Smooth muscle cell (in vitro differentiated cells): ENCODE measurements at regions not wholly inside any gene's neighbourhood (a gene's known extent, or its start where the extent isn't known, plus 50 kb on each side); places are given as distances from the start of the nearest gene placed in this dataset.
A peak's percentile ranks its signal among the peaks of the same experiment; 100 is the strongest.

ENCODE experiments used
- DNase-seq: peaks from one replicate; lab custom pipeline; 2025; ENCODE audit not compliant: unreplicated experiment; lab: John Stamatoyannopoulos, UW
- H2AFZ ChIP-seq: fragments of 200-600 bp; sonication (generic); 2 replicates; pipeline ENCODE4 v1.6.0; 2016; ENCODE audit warnings: antibody characterized with exemption, low read depth, mild to moderate bottlenecking
- H3F3A ChIP-seq: fragments of 200-600 bp; sonication (generic); 2 replicates; pipeline ENCODE4 v1.6.0; 2017; ENCODE audit warnings: antibody characterized with exemption, low read depth
- H3K27ac ChIP-seq: fragments of 200-600 bp; sonication (generic); 2 replicates; pipeline ENCODE4 v1.5.1; 2016; ENCODE audit warnings: low read depth, mild to moderate bottlenecking
- H3K27me3 ChIP-seq: fragments of 200-600 bp; sonication (generic); 2 replicates; pipeline ENCODE4 v1.6.1; 2016; ENCODE audit warnings: low read depth, mild to moderate bottlenecking
- H3K36me3 ChIP-seq: fragments of 200-600 bp; sonication (generic); 2 replicates; pipeline ENCODE4 v1.5.1; 2016; ENCODE audit warnings: low read depth
- H3K4me1 ChIP-seq: fragments of 200-600 bp; sonication (generic); 2 replicates; pipeline ENCODE4 v1.5.1; 2016; ENCODE audit warnings: low read depth
- H3K4me2 ChIP-seq: fragments of 200-600 bp; sonication (generic); 2 replicates; pipeline ENCODE4 v1.6.0; 2016; ENCODE audit warnings: mild to moderate bottlenecking
- H3K4me3 ChIP-seq: fragments of 200-600 bp; sonication (generic); 2 replicates; pipeline ENCODE4 v1.5.1; 2016; ENCODE audit warnings: mild to moderate bottlenecking
- H3K79me2 ChIP-seq: fragments of 200-600 bp; sonication (generic); 2 replicates; pipeline ENCODE4 v1.6.0; 2016; ENCODE audit warnings: low read depth, mild to moderate bottlenecking
- H3K9ac ChIP-seq: fragments of 200-600 bp; sonication (generic); 2 replicates; pipeline ENCODE4 v1.6.0; 2016; ENCODE audit warnings: low read depth
- H3K9me3 ChIP-seq: fragments of 200-600 bp; sonication (generic); replicated peaks from 2 replicates; pipeline ENCODE4 v1.5.1; 2016; ENCODE audit warnings: low read depth
- H4K20me1 ChIP-seq: fragments of 200-600 bp; sonication (generic); 2 replicates; pipeline ENCODE4 v1.6.0; 2016; ENCODE audit warnings: low read depth
- WGBS: methylation state at CpG from one replicate; pipeline ENCODE4 v1.1.7; 2016; ENCODE audit warnings: low lambda C conversion rate; 5-methylcytosine and 5-hydroxymethylcytosine counted together
- TF ChIP-seq, protein P1 (sequence below): fragments of 200-600 bp; sonication (generic); IDR thresholded peaks from 2 replicates; pipeline ENCODE4 v1.5.1; 2017; ENCODE audit warnings: borderline replicate concordance, mild to moderate bottlenecking, antibody characterized with exemption; ENCODE audit not compliant: insufficient read depth, poor library complexity, severe bottlenecking

GRCh38 chr1:220372451-220372850 is 100.2 kb upstream of the RAB3GAP2 start:
- Histone ChIP-seq H3K9ac (no peak overlapping the region), H3K4me2 (no peak overlapping the region)

DNA sequence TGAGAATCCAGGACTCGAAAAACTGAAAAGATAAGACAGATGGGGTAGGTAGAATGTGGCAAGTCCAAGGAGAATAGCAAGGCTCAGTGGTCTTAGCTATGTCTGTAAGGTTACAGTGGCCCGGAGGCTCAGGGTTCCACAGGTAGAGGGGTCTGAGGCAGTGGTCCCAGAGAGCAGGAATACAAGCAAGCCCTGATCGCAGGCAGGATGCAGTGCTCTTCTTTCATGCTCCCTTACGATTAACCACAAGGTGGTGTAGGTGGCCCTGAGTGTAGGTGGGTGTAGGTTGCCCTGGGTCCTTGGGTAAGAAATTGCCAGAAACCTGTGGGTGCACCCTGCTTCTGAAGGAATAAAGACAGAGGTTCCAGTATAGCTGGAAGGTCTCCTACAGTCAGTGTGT is 99.1 kb upstream of the RAB3GAP2 start:
- DNase-seq: no peak
- TF ChIP-seq, protein P1, sequence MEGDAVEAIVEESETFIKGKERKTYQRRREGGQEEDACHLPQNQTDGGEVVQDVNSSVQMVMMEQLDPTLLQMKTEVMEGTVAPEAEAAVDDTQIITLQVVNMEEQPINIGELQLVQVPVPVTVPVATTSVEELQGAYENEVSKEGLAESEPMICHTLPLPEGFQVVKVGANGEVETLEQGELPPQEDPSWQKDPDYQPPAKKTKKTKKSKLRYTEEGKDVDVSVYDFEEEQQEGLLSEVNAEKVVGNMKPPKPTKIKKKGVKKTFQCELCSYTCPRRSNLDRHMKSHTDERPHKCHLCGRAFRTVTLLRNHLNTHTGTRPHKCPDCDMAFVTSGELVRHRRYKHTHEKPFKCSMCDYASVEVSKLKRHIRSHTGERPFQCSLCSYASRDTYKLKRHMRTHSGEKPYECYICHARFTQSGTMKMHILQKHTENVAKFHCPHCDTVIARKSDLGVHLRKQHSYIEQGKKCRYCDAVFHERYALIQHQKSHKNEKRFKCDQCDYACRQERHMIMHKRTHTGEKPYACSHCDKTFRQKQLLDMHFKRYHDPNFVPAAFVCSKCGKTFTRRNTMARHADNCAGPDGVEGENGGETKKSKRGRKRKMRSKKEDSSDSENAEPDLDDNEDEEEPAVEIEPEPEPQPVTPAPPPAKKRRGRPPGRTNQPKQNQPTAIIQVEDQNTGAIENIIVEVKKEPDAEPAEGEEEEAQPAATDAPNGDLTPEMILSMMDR: no peak
- Histone ChIP-seq H3K9ac (no peak overlapping the region), H3K4me2 (no peak overlapping the region), H3K4me1 (peaks cover 21% of the 10 kb centered on the region), H3K79me2 (no peaks in the 10 kb centered on the region), H3F3A (no peaks in the 10 kb centered on the region), H3K27me3 (no peaks in the 10 kb centered on the region), H4K20me1 (no peaks in the 10 kb centered on the region), H2AFZ (no peak overlapping the region), H3K36me3 (no peaks in the 10 kb centered on the region), H3K4me3 (no peak overlapping the region), H3K9me3 (no peaks in the 10 kb centered on the region), H3K27ac (no peak overlapping the region)
- 74% methylated on average over 4 of the region's 4 CpGs for WGBS

More at GRCh38 chr1:220372451-220372850, 100.2 kb upstream of the RAB3GAP2 start:
- H3K79me2 ChIP-seq: no peaks in the 10 kb centered on the region
- no peak overlapping the region for H3K27ac ChIP-seq
- H3F3A ChIP-seq: no peaks in the 10 kb centered on the region
- no peak for DNase-seq
- no peak overlapping the region for H2AFZ ChIP-seq
- TF ChIP-seq, protein P1: no peak
- H4K20me1 ChIP-seq: no peaks in the 10 kb centered on the region
- WGBS: 90% methylated on average over 7 of the region's 7 CpGs
- H3K36me3 ChIP-seq: no peaks in the 10 kb centered on the region
- H3K9me3 ChIP-seq: no peaks in the 10 kb centered on the region
- no peak overlapping the region for H3K4me3 ChIP-seq
- peaks cover 21% of the 10 kb centered on the region for H3K4me1 ChIP-seq
- no peaks in the 10 kb centered on the region for H3K27me3 ChIP-seq

DNA sequence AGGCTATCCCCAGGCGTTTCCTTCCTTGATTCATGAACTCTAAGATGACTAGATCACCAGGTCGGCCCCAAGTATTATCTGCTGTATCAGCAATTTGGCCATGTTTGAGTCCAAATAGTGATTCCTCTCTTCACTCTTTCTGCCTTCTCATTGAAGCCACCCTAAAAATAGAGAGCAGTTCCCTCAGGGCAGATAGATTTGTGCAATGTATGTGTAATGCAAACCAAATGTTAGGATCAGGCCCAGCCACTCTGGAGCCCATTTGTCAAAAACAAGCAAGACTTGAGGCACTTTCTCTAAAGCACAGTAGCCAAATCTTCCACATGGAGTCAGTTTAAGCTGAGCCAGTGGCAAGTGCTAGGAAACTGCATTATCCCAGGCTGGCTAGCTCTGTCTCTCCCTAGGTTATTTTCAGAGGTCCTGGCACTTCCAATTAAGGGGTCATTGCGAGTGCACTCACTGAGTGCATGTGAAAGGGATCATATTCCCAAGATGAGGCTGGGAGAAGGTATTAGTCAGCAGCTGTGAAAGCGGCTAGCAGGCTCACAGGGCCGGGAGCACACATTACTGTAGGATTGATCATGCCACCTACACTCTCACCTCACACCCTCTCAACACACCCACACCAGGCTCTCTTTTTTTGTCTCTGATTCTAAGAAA is 97.9 kb upstream of the RAB3GAP2 start:
- H3K4me3 ChIP-seq: no peak overlapping the region
- peak overlapping the region; percentile 2 for H3K9ac ChIP-seq
- H2AFZ ChIP-seq: no peak overlapping the region
- peak overlapping the region; percentile 45 for H3K4me2 ChIP-seq
- no peaks in the 10 kb centered on the region for H3F3A ChIP-seq
- TF ChIP-seq, protein P1: no peak
- WGBS: 19% methylated on average over 5 of the region's 5 CpGs
- H4K20me1 ChIP-seq: no peaks in the 10 kb centered on the region
- peak overlapping the region; percentile 82 for H3K27ac ChIP-seq
- no peaks in the 10 kb centered on the region for H3K9me3 ChIP-seq
- no peaks in the 10 kb centered on the region for H3K36me3 ChIP-seq
- no peaks in the 10 kb centered on the region for H3K27me3 ChIP-seq
- H3K79me2 ChIP-seq: no peaks in the 10 kb centered on the region
- H3K4me1 ChIP-seq: peaks cover 21% of the 10 kb centered on the region
- DNase-seq: no peak

DNA sequence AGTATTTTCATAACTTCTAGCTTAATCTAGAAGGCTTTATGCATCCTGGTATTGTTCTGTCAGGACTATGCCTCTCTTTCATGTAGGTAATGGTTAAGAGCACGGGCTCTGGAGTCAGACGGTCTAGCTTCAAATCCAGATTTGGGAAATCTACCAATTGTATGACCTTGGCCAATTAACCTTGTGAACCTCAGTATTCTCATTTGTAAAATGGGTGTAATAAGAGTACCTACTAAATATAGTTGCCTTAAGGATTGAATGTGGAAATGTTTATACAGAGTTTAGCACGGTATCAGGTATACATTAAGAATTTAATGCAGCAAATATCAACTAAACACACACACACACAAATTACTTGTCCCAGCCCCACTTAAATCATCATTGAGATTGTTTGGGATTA is 97.3 kb upstream of the RAB3GAP2 start:
- peak overlapping the region; percentile 2 for H3K9ac ChIP-seq
- H2AFZ ChIP-seq: no peak overlapping the region
- H3K27me3 ChIP-seq: no peaks in the 10 kb centered on the region
- no peaks in the 10 kb centered on the region for H3K79me2 ChIP-seq
- peak overlapping the region; percentile 45 for H3K4me2 ChIP-seq
- H4K20me1 ChIP-seq: no peaks in the 10 kb centered on the region
- TF ChIP-seq, protein P1: no peak
- peak overlapping the region; percentile 82 for H3K27ac ChIP-seq
- WGBS: 60% methylated on average over 3 of the region's 3 CpGs
- no peaks in the 10 kb centered on the region for H3F3A ChIP-seq
- H3K36me3 ChIP-seq: no peaks in the 10 kb centered on the region
- H3K9me3 ChIP-seq: no peaks in the 10 kb centered on the region
- H3K4me3 ChIP-seq: no peak overlapping the region
- DNase-seq: no peak
- peaks cover 21% of the 10 kb centered on the region for H3K4me1 ChIP-seq
